ENCODE measurements at regions not wholly inside any gene's neighbourhood (a gene's known extent, or its start where the extent isn't known, plus 50 kb on each side); places are given as distances from the start of the nearest gene placed in this dataset.

DNA sequence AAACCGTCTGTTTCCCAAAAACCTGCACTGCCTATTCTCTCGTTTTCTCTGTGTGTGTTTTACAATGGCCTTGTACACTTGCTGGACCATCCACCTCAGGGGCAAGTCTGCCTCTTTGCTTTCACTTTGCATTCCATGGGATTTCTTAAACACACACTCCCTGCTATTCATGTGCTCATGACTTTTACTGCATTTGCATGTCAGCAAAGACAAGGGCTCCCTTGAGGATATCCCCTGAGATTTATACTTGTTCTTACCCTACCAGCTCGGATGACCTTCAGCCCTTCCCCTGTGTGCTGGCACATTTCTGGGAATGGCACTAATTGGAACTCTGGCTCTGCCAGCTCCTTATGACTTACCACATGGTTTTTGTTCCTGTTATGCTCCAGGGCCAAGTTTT, 386.9 kb downstream of the AMY1C start:
- TF ChIP-seq CTCF (IDR thresholded peaks at IDR 0.05; ENCODE audit: low read depth, low read length): no peak
- no peak for DNase-seq (ENCODE audit: low read depth in 2 of 2)
- no peak overlapping the region for H3K4me3 ChIP-seq (replicated peaks in 1 of 2; ENCODE audit: low read depth in 2 of 2, low read length in 2 of 2)

- no peak for TF ChIP-seq CTCF (IDR thresholded peaks at IDR 0.05; ENCODE audit: low read depth, low read length)
- H3K4me3 ChIP-seq (replicated peaks in 1 of 2; ENCODE audit: low read depth in 2 of 2, low read length in 2 of 2): no peak overlapping the region
- DNase-seq (ENCODE audit: low read depth in 2 of 2): no peak
Observed at GRCh38 chr1:104156738-104157137, 407.0 kb downstream of the AMY1C start.

DNA sequence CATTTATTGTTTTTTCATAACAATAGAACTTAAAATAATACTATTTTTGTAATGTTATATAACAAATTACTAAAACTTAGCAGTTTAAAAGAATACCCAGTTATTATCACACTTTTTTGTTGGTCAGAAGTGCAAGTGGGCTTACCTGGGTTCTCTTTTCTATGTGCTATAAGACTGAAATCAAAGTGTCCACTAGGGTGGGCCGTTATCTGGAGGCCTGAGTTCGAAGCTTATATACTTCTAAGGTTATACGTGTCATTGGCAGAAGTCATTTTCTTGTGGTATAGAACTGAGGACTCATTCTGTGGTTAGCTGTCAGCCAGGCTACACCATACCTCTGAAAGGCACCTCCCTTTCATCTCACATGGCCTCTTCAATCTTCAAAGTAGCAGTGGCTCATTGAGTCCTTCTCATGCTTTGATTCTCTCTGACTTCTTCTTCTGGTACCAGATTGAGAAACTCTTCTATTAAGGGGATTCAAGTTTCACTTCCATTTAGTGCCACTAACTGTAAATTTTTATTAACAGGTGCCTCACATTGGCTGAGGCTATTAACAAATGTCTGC, 414.3 kb downstream of the AMY1C start:
- no peak for TF ChIP-seq CTCF (IDR thresholded peaks at IDR 0.05; ENCODE audit: low read depth, low read length)
- no peak for DNase-seq (ENCODE audit: low read depth in 2 of 2)
- no peak overlapping the region for H3K4me3 ChIP-seq (replicated peaks in 1 of 2; ENCODE audit: low read depth in 2 of 2, low read length in 2 of 2)

- TF ChIP-seq CTCF (IDR thresholded peaks at IDR 0.05; ENCODE audit: low read depth, low read length): no peak
Observed at GRCh38 chr1:104172243-104172681, 422.6 kb downstream of the AMY1C start.

DNA sequence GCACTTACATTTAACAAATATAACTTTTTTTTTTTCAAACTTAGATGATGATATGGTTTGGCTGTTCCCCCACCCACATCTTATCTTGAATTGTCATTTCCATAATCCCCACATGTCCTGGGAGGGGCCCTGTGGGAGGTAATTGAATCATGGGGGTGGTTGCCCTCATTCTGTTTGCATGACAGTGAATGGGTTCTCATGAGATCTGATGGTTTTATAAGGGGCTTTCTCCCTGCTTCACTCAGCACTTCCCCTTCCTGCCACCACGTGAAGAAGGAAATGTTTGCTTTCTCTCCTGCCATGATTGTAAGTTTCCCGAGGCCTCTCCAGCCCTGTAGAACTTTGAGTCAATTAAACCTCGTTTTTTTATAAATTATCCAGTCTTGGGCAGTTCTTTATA, 432.6 kb downstream of the AMY1C start:
- TF ChIP-seq CTCF (IDR thresholded peaks at IDR 0.05; ENCODE audit: low read depth, low read length): no peak
- H3K4me3 ChIP-seq (replicated peaks in 1 of 2; ENCODE audit: low read depth in 2 of 2, low read length in 2 of 2): no peak overlapping the region
- DNase-seq (ENCODE audit: low read depth in 2 of 2): no peak

More at GRCh38 chr1:104172243-104172681, 422.6 kb downstream of the AMY1C start:
- H3K4me3 ChIP-seq (replicated peaks in 1 of 2; ENCODE audit: low read depth in 2 of 2, low read length in 2 of 2): no peak overlapping the region
- DNase-seq (ENCODE audit: low read depth in 2 of 2): no peak

DNA sequence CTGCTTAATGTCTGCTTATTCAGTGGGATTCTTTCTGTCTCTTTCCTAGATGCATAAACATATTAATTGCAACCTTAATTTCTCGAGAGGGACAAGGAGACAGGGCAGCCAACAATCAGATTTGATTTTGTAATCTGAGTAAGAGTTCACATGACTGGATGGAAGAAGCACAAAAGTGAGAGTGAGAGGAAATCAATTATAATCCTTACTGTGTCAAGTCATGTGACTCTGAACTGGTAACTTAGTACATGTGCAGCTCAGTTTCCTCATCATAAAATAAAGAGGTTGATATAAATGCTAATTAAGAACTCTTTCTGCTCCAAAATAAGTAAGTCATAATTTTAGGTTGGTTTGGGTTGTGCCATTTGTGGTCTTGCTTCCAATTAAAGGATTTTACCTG, 439.5 kb downstream of the AMY1C start:
- no peak overlapping the region for H3K4me3 ChIP-seq (replicated peaks in 1 of 2; ENCODE audit: low read depth in 2 of 2, low read length in 2 of 2)
- no peak for DNase-seq (ENCODE audit: low read depth in 2 of 2)
- TF ChIP-seq CTCF (IDR thresholded peaks at IDR 0.05; ENCODE audit: low read depth, low read length): no peak

DNA sequence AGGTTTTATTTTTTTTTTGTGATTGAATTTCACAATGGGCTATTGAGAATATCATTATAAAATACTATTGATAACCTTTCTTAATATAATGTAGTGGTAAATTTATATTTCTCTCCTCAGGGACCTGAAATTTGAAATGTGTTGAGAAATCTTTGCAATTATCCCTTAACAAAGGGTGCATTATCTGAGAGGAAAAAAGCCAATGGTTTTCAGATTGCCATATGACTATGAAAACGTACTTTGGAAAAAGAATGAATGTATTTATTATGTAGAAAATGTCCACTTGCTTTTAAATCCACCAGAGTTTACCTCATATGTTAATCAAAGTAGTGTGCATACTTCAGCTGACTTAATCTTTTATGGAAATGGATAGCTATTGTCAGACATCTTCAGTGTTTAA, 441.1 kb downstream of the AMY1C start:
- DNase-seq (ENCODE audit: low read depth in 2 of 2): no peak
- no peak for TF ChIP-seq CTCF (IDR thresholded peaks at IDR 0.05; ENCODE audit: low read depth, low read length)
- H3K4me3 ChIP-seq (replicated peaks in 1 of 2; ENCODE audit: low read depth in 2 of 2, low read length in 2 of 2): no peak overlapping the region

Measured in cardiac fibroblast (primary cell).